HG03469 (cell line): ENCODE measurements at regions not wholly inside any gene's neighbourhood (a gene's known extent, or its start where the extent isn't known, plus 50 kb on each side); places are given as distances from the start of the nearest gene placed in this dataset.
"Not testable (repeated sequence)": the region's sequence is repeated elsewhere in the genome, so short reads cannot be mapped to it uniquely, and the experiment has no call there.

ENCODE experiments used
- ATAC-seq: cut with Tn5 transposase; IDR thresholded peaks from one replicate; pipeline ENCODE4 v1.9.1; 2021; ENCODE audit warnings: mild to moderate bottlenecking, moderate library complexity, moderate number of reproducible peaks; ENCODE audit not compliant: unreplicated experiment

- no peak for ATAC-seq
Measured at GRCh38 chr2:138369856-138370255, 131.7 kb upstream of the SPOPL start.

GRCh38 chr2:138373993-138374408, 127.6 kb upstream of the SPOPL start:
- ATAC-seq, result no peak

- ATAC-seq, result no peak
Measured at GRCh38 chr2:138381373-138381772, 120.2 kb upstream of the SPOPL start.

- no peak for ATAC-seq
Measured at GRCh38 chr2:138382672-138383071, 118.9 kb upstream of the SPOPL start.

- not testable (repeated sequence) for ATAC-seq
Measured at GRCh38 chr2:138386191-138386590, 115.4 kb upstream of the SPOPL start.

- no peak for ATAC-seq
Measured at GRCh38 chr2:138389063-138389462, 112.5 kb upstream of the SPOPL start.

- no peak for ATAC-seq
Measured at GRCh38 chr2:138390316-138390945, 111.1 kb upstream of the SPOPL start.

GRCh38 chr2:138391946-138392345, 109.6 kb upstream of the SPOPL start:
- ATAC-seq, result no peak

GRCh38 chr2:138395565-138396306, 105.8 kb upstream of the SPOPL start:
- ATAC-seq, result no peak

- ATAC-seq, result no peak
Measured at GRCh38 chr2:138396843-138397242, 104.7 kb upstream of the SPOPL start.

- no peak for ATAC-seq
Measured at GRCh38 chr2:138403431-138403927, 98.1 kb upstream of the SPOPL start.

- ATAC-seq, result no peak
Measured at GRCh38 chr2:138414014-138414413, 87.6 kb upstream of the SPOPL start.

- ATAC-seq, result no peak
Measured at GRCh38 chr2:138415985-138416384, 85.6 kb upstream of the SPOPL start.

- no peak for ATAC-seq
Measured at GRCh38 chr2:138418453-138418852, 83.1 kb upstream of the SPOPL start.

GRCh38 chr2:138421315-138421970, 80.1 kb upstream of the SPOPL start:
- ATAC-seq, result no peak

- ATAC-seq, result no peak
Measured at GRCh38 chr2:138421971-138422335, 79.6 kb upstream of the SPOPL start.

- no peak for ATAC-seq
Measured at GRCh38 chr2:138423198-138423597, 78.4 kb upstream of the SPOPL start.

GRCh38 chr2:138423745-138424144, 77.8 kb upstream of the SPOPL start:
- ATAC-seq, result no peak

- ATAC-seq, result no peak
Measured at GRCh38 chr2:138424436-138425140, 77.0 kb upstream of the SPOPL start.

GRCh38 chr2:138426116-138426515, 75.5 kb upstream of the SPOPL start:
- ATAC-seq, result not testable (repeated sequence)

GRCh38 chr2:138428710-138429440, 72.7 kb upstream of the SPOPL start:
- ATAC-seq, result no peak
